Medulla oblongata (tissue), 1 donor: ENCODE measurements at regions not wholly inside any gene's neighbourhood (a gene's known extent, or its start where the extent isn't known, plus 50 kb on each side); places are given as distances from the start of the nearest gene placed in this dataset.
"Not testable (repeated sequence)": the region's sequence is repeated elsewhere in the genome, so short reads cannot be mapped to it uniquely, and the experiment has no call there.

Source experiments
- DNase-seq: peaks from one replicate; pipeline ENCODE4 v3.0.0-alpha.2; 2015; ENCODE audit errors: extremely low spot score

GRCh38 chr20:52049001-52049731 is 142.4 kb downstream of the ZFP64 start:
- DNase-seq = no peak

GRCh38 chr20:52047811-52048764 is 143.5 kb downstream of the ZFP64 start:
- no peak for DNase-seq

- DNase-seq = no peak
Observed at GRCh38 chr20:52041966-52042365, 149.6 kb downstream of the ZFP64 start.

DNA sequence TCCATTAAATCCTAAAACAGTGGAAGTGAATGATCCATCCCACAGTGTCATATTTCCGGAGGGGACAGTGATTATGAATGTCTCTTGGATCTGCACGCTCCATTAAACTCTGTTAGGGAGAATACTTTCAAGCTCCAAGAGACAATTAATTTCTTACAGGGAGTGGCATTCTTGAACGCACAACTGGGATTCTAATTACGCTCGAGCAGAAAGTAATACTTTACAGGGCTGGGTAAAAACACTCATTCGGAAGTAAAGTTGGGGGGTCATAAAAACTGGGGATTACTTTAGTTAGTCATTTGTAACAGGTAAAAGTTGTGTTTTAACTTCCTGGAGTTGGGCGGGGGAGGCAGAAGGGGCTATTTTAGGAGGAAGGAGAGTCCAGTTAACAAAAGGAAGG is 151.8 kb downstream of the ZFP64 start:
- DNase-seq = no peak

DNA sequence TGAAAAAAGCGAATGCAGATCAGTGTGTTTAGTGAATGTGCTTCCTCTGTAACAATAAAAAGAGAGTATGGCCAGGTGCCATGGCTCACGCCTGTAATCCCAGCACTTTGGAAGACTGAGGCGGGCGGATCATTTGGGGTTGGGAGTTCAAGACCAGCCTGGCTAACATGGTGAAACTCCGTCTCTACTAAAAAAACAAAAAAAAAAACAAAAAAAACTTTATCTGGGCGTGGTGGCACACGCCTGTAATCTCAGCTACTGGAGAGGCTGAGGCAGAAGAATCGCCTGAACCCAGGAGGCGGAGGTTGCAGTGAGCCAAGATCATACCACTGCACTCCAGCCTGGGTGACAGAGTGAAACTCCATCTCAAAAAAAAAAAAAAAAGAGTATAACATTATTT is 152.9 kb downstream of the ZFP64 start:
- DNase-seq = not testable (repeated sequence)

GRCh38 chr20:52037370-52037769 is 154.2 kb downstream of the ZFP64 start:
- DNase-seq = no peak

- DNase-seq = no peak
Observed at GRCh38 chr20:52035977-52036376, 155.6 kb downstream of the ZFP64 start.

GRCh38 chr20:52035498-52035897 is 156.1 kb downstream of the ZFP64 start:
- DNase-seq = no peak

DNA sequence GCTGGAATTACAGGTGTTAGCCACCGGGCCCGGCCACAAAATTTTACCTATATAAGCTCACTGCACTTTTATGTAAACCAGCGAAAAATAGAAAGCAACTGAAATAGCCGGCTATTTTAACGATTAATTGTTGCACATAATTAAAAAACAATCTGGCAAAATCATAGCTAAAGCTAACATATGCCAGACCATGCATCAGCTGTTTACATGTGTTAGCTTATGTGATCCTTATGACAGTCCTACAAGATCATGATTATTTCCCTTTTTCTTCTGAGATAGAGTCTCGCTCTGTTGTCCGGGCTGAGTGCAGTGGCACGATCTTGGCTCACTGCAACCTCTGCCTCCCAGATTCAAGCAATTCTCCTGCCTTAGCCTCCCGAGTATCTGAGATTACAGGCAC is 157.0 kb downstream of the ZFP64 start:
- DNase-seq = no peak

DNA sequence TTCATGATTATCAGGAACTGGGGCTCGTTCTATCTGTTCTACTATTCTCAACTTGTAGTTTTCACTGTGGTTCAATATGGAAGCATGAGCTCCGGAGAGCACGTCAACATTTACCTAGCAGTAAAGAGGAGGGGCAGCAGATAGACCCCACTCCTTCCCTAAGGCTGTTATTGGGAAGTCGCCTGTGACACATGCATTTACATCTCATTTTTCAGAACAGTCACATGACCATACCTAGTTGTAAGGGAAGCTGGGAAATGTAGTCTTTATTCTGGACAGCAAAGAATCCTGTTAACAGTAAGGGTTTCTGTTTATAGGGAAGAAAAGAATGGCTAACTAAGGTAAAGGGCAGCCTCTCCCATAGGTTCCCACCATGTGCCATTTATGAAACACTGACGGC is 158.3 kb downstream of the ZFP64 start:
- no peak for DNase-seq

DNA sequence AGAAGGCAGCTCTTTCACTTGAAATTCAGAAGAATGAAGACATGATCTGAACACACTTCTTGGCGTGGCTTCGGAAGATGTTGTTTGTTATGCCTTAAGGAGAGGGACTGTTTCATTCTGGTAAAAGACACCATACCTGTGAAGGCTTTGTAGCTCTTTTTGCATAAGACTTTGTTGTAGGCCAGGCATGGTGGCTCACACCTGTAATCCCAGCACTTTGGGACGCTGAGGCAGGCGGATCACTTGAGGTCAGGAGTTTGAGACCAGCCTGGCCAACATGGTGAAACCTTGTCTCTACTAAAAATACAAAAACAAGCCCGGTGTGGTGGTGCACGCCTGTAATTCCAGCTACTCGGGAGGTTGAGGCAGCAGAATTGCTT is 159.3 kb downstream of the ZFP64 start:
- not testable (repeated sequence) for DNase-seq

DNA sequence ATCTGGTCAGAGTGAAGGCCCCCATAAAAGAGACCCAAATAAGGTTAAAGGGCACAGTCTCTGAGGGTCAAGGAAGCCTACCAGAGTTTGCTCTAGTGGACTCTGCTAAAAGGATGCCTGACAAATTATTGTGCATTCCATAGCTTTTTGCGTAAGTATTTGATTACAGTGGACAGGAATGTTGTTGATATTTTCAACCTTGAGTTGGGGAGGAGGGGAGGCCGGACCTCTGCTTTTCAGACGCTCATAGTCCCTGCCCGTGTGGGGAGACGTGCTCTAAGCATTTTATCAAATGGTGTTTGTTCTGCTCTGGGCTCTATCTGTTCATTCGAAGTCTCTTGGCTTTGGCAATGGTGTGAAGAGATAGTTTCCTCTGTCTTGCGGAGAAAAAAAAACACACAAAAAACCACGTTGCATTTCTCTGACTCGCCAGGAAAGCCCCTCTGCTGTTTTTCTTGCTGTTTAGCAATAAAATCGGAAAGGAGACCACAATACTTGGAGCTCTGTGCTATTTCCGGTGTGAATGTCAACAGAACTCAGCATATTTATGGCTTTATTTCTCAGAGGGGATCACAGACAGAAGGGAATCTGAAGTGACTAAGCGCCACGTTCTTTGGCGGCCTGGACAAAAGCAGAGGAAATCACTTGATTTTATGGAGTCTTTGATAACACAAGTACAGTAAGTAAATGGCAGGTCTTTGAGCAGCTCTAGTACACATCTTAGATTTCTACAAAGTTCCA is 159.8 kb downstream of the ZFP64 start:
- no peak for DNase-seq

- no peak for DNase-seq
Observed at GRCh38 chr20:52031206-52031562, 160.4 kb downstream of the ZFP64 start.

DNA sequence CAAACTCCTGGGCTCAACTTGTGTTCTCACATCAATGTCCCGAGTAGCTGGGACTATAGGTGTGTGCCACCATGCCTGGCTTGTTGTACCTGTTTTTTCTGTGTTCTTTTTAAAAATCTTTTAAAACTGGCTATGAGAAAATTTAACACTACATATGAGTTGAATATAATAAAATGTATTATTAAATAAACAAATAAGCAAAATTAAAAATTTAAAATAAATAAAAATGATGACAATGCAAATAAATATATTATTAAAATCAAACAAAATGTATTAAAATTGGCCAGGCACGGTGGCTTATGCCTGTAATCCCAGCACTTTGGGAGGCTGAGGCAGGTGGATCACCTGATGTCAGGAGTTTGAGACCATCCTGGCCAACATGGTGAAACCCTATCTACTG is 162.4 kb downstream of the ZFP64 start:
- not testable (repeated sequence) for DNase-seq

DNA sequence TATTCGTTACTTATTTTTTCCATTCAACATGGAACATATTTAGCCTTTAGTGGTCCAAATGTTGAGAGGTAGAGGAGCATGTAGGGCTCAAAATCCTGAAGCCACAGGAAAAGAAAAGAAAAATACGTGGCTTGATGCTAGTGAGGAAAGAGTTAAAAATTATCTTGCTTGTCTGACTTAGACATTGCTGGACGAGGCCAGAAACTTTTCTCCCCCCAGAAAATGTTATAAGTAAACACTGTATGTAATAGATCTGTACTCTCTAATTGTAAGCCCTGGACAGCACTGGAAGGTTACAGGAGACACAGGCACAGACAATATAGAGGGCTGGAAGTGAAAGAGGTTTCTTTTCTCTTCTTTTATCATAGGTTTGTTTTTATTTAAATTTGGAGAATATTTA is 165.6 kb downstream of the ZFP64 start:
- DNase-seq = no peak

GRCh38 chr20:52019313-52019712 is 172.3 kb downstream of the ZFP64 start:
- DNase-seq = no peak

DNA sequence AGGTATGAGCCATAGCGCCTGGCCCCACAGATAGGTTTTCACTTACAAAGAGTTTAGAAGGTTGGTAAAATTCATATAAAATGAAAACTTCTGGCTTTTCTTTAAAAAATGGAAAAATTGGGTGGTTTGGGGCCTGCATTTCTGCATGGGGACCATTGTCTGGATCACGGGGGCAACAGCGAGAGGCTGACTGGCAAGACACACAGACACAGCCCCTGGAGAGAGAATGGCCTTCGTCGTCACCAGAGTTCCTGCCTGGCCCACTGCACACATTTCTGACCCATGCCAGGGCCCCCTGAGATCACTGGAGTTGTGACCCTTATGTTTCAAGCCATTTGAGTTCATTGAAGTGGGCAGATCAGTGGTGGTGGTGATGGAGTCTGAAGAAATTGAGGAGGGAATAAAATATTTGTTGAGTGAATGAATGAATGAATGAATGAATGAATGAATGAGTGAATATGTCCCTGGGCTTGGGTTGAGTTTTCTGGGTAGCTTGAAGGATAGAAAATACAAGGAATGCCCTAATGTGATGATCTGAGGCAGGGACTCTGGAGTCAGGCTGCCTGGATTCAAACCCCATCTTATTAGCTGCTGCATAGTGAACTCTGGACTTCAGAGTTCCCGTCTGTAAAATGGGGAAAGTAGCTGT is 173.8 kb downstream of the ZFP64 start:
- DNase-seq = no peak

GRCh38 chr20:52016022-52016421 is 175.6 kb downstream of the ZFP64 start:
- DNase-seq = no peak

DNA sequence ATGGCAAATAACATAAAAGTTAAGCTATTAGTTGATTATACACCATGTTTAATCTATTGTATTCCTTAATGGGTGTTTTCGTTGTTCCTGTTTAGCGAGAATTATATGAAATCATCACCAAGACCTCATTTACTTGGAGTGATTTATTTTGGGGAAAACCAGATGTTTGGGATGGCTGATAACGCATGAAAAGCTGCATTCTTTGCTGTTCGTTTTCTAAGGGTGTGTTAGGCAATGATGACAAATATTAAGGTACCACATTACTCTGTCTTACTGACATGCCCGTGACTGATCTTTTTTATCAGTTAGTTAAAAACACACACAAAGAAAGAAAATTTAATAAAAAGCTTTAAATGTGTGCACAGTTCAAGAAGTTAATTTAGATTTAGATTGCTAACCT is 176.4 kb downstream of the ZFP64 start:
- no peak for DNase-seq

DNA sequence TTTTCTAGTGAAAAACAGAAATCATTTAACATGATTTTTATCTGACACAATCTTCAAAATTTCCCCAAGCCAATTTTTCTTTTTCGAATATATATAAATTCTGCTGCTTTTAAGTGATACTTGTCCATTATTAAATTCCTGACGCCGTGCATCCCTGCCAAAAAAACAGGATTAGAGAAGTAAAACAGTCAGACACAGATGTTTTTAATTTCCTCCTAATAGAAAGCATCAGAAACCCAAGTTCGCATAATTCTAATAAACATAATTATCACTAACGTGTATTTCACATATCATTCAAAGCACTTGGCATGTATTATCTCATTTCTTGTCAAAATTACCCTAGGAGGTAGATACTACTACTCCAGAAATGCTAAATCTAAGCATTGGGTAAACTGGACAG is 179.5 kb downstream of the ZFP64 start:
- DNase-seq = no peak

DNA sequence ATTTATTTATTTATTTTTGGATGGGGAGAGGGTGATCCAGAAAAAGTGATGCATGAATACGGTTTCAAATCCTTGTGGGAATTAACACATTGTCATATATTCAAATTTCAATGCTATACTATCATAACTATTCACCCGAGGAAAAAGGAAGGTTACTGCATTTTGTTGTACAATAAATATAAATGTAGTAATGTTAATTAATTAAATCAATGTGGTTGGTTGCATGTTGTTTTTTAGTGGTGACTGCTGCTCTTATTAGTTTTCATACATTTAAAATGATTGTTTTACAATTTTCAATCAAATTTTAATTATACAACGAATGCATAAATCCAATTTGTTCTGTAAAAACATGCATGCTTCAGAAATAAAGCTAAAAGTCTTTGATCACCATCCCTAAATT is 180.5 kb downstream of the ZFP64 start:
- DNase-seq = no peak

DNA sequence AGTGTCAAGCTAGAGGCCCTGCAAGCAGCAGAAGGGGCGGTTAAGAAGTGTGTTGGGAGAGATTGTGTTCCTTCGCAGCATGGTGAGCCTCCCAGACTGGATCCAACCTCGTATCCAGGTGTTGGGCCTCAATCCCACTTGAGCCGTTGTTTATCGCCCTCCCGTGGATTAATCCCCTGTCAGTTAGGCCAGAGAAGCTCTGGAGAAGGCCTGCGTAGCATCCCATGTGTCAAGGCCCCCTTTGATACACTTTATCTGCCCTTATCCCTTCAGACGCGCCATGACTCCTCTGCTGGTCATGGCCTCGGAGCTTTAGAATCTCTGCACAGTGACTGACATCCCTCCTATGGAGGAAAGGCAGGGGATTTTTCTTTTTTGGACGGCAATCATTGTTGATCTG is 181.0 kb downstream of the ZFP64 start:
- DNase-seq = no peak
